Right lobe of liver (tissue), 6 donors: ENCODE measurements at regions not wholly inside any gene's neighbourhood (a gene's known extent, or its start where the extent isn't known, plus 50 kb on each side); places are given as distances from the start of the nearest gene placed in this dataset.

Experiments used
- ATAC-seq, 4 donors: fragments of 200-7000 bp; cut with Tn5 transposase; one replicate each; pipeline ENCODE4 v1.9.1; 2020; ENCODE audit warnings: mild to moderate bottlenecking in 4 of 4, moderate library complexity in 4 of 4
- DNase-seq, 3 donors: peaks; one replicate each; pipeline ENCODE4 v3.0.0-alpha.2; 2020
- H3K27ac ChIP-seq, 3 donors: fragments of 200-600 bp; one replicate each; pipeline ENCODE4 v1.8.0; 2022
- H3K27me3 ChIP-seq, 2 donors: fragments of 200-600 bp; one replicate each; pipeline ENCODE4 v1.8.0; 2022
- H3K36me3 ChIP-seq, 4 donors: fragments of 200-600 bp; sonication (generic) in 1 of 4; one replicate each; pipeline versions ENCODE4 v1.5.1 to v1.8.0; 2017 to 2022; ENCODE audit warnings: control low read depth in 1 of 4
- H3K4me1 ChIP-seq, 4 donors: fragments of 200-600 bp; sonication (generic) in 1 of 4; one replicate each; pipeline versions ENCODE4 v1.5.1 to v1.8.0; 2017 to 2022; ENCODE audit warnings: control low read depth in 1 of 4
- H3K4me3 ChIP-seq, 3 donors: fragments of 200-600 bp; one replicate each; pipeline ENCODE4 v1.8.0; 2022
- H3K9me3 ChIP-seq, 4 donors: fragments of 200-600 bp; sonication (generic) in 1 of 4; one replicate each; pipeline versions ENCODE4 v1.5.1 to v1.8.0; 2017 to 2022; ENCODE audit warnings: control low read depth in 1 of 4
- CTCF ChIP-seq, 4 donors: fragments of 200-600 bp in 3 of 4; fragments of 450-650 bp in 1 of 4; IDR thresholded peaks; one replicate each; pipeline versions ENCODE4 v1.5.1 to v1.8.0; 2016 to 2022; ENCODE audit warnings: antibody characterized with exemption in 4 of 4, mild to moderate bottlenecking in 2 of 4
- POLR2A ChIP-seq: fragments of 450-650 bp; IDR thresholded peaks from one replicate; pipeline ENCODE4 v1.6.1; 2017; ENCODE audit warnings: antibody characterized with exemption, mild to moderate bottlenecking
- WGBS: methylation state at CpG from one replicate; pipeline ENCODE4 v1.1.6; 2018; ENCODE audit warnings: low coverage, low lambda C conversion rate; ENCODE audit not compliant: insufficient coverage; ENCODE audit errors: missing lambda C conversion rate; 5-methylcytosine and 5-hydroxymethylcytosine counted together
- intact Hi-C, 2 donors: fragments of 100-400 bp; cut with DNase I; formaldehyde crosslinking; loops; one replicate each; pipeline versions ENCODE4 v1.11.2 to v1.14.1; 2022
- donor health status: DM: no; HTN: yes; CAD: no.
- donor health status: DM: no; HTN: no; CAD: no.
- donor health status: DM: no; HTN: no; CAD: no.
- donor health status: DM: no; HTN: yes; CAD: no.
- donor health status: DM: no; HTN: yes; CAD: no.

GRCh38 chr20:12722091-12722490, 286.7 kb upstream of the SPTLC3 start:
- DNase-seq (no peak), ATAC-seq (peak in 1 of 4 donors; percentile 22)
- no peak overlapping the region for H3K27ac ChIP-seq
- intact Hi-C loops, result no loop called here
- WGBS, result 85% methylated on average over 1 of the region's 1 CpG
- H3K27me3 ChIP-seq, result no peaks in the 10 kb centered on the region
- H3K4me3 ChIP-seq, result no peak overlapping the region
- H3K4me1 ChIP-seq, result no peaks in the 10 kb centered on the region
- TF ChIP-seq CTCF (IDR thresholded peaks at IDR 0.05), result no peak
- no peak for TF ChIP-seq POLR2A
- no peaks in the 10 kb centered on the region for H3K9me3 ChIP-seq
- H3K36me3 ChIP-seq, result no peaks in the 10 kb centered on the region

- Histone ChIP-seq H3K9me3 (no peaks in the 10 kb centered on the region), H3K27me3 (no peaks in the 10 kb centered on the region), H3K36me3 (no peaks in the 10 kb centered on the region), H3K4me1 (no peaks in the 10 kb centered on the region), H3K4me3 (no peak overlapping the region), H3K27ac (no peak overlapping the region)
- intact Hi-C loops, result no loop called here
- ATAC-seq (no peak), DNase-seq (no peak)
- TF ChIP-seq CTCF (IDR thresholded peaks at IDR 0.05) (no peak), POLR2A (no peak)
- 78% methylated on average over 2 of the region's 2 CpGs for WGBS
These were observed 285.0 kb upstream of the SPTLC3 start for GRCh38 chr20:12723811-12724210.

GRCh38 chr20:12728782-12729181, 280.0 kb upstream of the SPTLC3 start:
- no peaks in the 10 kb centered on the region for H3K9me3 ChIP-seq
- no peak overlapping the region for H3K4me3 ChIP-seq
- no peak overlapping the region for H3K27ac ChIP-seq
- 51% methylated on average over 3 of the region's 3 CpGs for WGBS
- ATAC-seq (no peak), DNase-seq (no peak)
- intact Hi-C loops, result no loop called here
- TF ChIP-seq POLR2A, result no peak
- TF ChIP-seq CTCF (IDR thresholded peaks at IDR 0.05), result no peak
- no peaks in the 10 kb centered on the region for H3K36me3 ChIP-seq
- no peaks in the 10 kb centered on the region for H3K27me3 ChIP-seq
- H3K4me1 ChIP-seq, result no peaks in the 10 kb centered on the region

GRCh38 chr20:12729326-12729725, 279.4 kb upstream of the SPTLC3 start:
- H3K9me3 ChIP-seq, result no peaks in the 10 kb centered on the region
- H3K27me3 ChIP-seq, result no peaks in the 10 kb centered on the region
- H3K27ac ChIP-seq, result no peak overlapping the region
- DNase-seq, result no peak
- H3K4me3 ChIP-seq, result no peak overlapping the region
- intact Hi-C loops, result no loop called here
- TF ChIP-seq POLR2A, result no peak
- no peak for TF ChIP-seq CTCF (IDR thresholded peaks at IDR 0.05)
- no peak for ATAC-seq
- no peaks in the 10 kb centered on the region for H3K36me3 ChIP-seq
- no peaks in the 10 kb centered on the region for H3K4me1 ChIP-seq

- ATAC-seq, result no peak
- TF ChIP-seq POLR2A (no peak), CTCF (IDR thresholded peaks at IDR 0.05) (no peak)
These were observed 275.0 kb upstream of the SPTLC3 start for GRCh38 chr20:12733811-12734210.

More at GRCh38 chr20:12733811-12734210, 275.0 kb upstream of the SPTLC3 start:
- Histone ChIP-seq H3K27me3 (no peaks in the 10 kb centered on the region), H3K27ac (no peak overlapping the region), H3K4me3 (no peak overlapping the region), H3K36me3 (no peaks in the 10 kb centered on the region), H3K4me1 (no peaks in the 10 kb centered on the region), H3K9me3 (no peaks in the 10 kb centered on the region)
- no peak for DNase-seq
- intact Hi-C loops, result no loop called here
- 33% methylated on average over 3 of the region's 3 CpGs for WGBS
